H1 (cell line): ENCODE measurements at regions not wholly inside any gene's neighbourhood (a gene's known extent, or its start where the extent isn't known, plus 50 kb on each side); places are given as distances from the start of the nearest gene placed in this dataset.

Experiments used
- CTCF ChIA-PET: fragments of 300-600 bp; sonication (Branson Sonifier 250); formaldehyde crosslinking; loops from one replicate; lab custom pipeline; 2021; ENCODE audit not compliant: partially characterized antibody; lab: Charles Lee
- POLR2A ChIA-PET: fragments of 300-600 bp; sonication (Branson Sonifier 250); formaldehyde crosslinking; loops from one replicate; lab custom pipeline; 2021; ENCODE audit warnings: inconsistent platforms; ENCODE audit not compliant: partially characterized antibody; lab: Charles Lee
- DNase-seq, 2 experiments: peaks; one replicate each; pipeline versions ENCODE4 v3.0.0 to v3.0.0-alpha.2; 2010 to 2022; ENCODE audit warnings: low spot score in 2 of 2, low read depth in 1 of 2, mixed read lengths in 1 of 2
- FAIRE-seq: peaks from 2 replicates; lab custom pipeline; 2011; peaks lifted over from hg19 to GRCh38; lab: Jason Lieb, UNC
- H2AFZ ChIP-seq: 2 replicates; pipeline ENCODE4 v1.8.1; 2012; ENCODE audit warnings: low read length, inconsistent platforms
- H2AK5ac ChIP-seq: 2 replicates; pipeline ENCODE4 v1.6.1; 2013; ENCODE audit warnings: low read depth, low read length
- H2BK120ac ChIP-seq: replicated peaks from 2 replicates; pipeline ENCODE3; 2013; ENCODE audit warnings: low read depth, low read length, inconsistent platforms
- H2BK12ac ChIP-seq: 2 replicates; pipeline ENCODE4 v1.6.1; 2013; ENCODE audit warnings: low read depth, low read length
- H2BK15ac ChIP-seq: 2 replicates; pipeline ENCODE4 v1.6.1; 2013; ENCODE audit warnings: low read length
- H2BK20ac ChIP-seq: 2 replicates; pipeline ENCODE4 v1.6.1; 2013; ENCODE audit warnings: low read length
- H2BK5ac ChIP-seq: 2 replicates; pipeline ENCODE4 v1.6.1; 2013; ENCODE audit warnings: low read depth, low read length
- H3K14ac ChIP-seq: 2 replicates; pipeline ENCODE4 v1.6.1; 2013; ENCODE audit warnings: inconsistent platforms; ENCODE audit not compliant: insufficient read length
- H3K18ac ChIP-seq: 2 replicates; pipeline ENCODE4 v1.6.1; 2013; ENCODE audit warnings: low read length; ENCODE audit errors: extremely low read depth
- H3K23ac ChIP-seq: 2 replicates; pipeline ENCODE4 v1.6.1; 2013; ENCODE audit warnings: inconsistent platforms; ENCODE audit not compliant: insufficient read length
- H3K23me2 ChIP-seq: 2 replicates; pipeline ENCODE4 v1.6.1; 2013; ENCODE audit warnings: low read depth, low read length
- H3K27ac ChIP-seq: 2 replicates; pipeline ENCODE4 v1.6.1; 2011; ENCODE audit warnings: low read depth, low read length, inconsistent platforms
- H3K27me3 ChIP-seq, 4 experiments: replicated peaks in 1 of 4; 1 replicate in 1 of 4; 2 replicates in 3 of 4; pipeline versions ENCODE4 v1.6.1 to v1.8.1; 2011 to 2013; ENCODE audit warnings: low read length in 3 of 4, mild to moderate bottlenecking in 3 of 4, inconsistent platforms in 2 of 4, mixed read lengths in 2 of 4, moderate library complexity in 1 of 4; ENCODE audit not compliant: control insufficient read depth in 3 of 4, insufficient read depth in 3 of 4; ENCODE audit errors: extremely low read depth in 1 of 4
- H3K36me3 ChIP-seq, 4 experiments: 2 replicates each; pipeline versions ENCODE4 v1.6.1 to v1.8.1; 2011 to 2013; ENCODE audit warnings: mild to moderate bottlenecking in 4 of 4, low read length in 3 of 4, moderate library complexity in 2 of 4, control low read depth in 1 of 4, inconsistent platforms in 1 of 4; ENCODE audit not compliant: insufficient read depth in 4 of 4, control insufficient read depth in 2 of 4
- H3K4ac ChIP-seq: replicated peaks from 2 replicates; pipeline ENCODE3; 2013; ENCODE audit warnings: low read length, low read depth, mixed read lengths, inconsistent platforms; ENCODE audit not compliant: insufficient read length
- H3K4me1 ChIP-seq, 4 experiments: replicated peaks in 1 of 4; 1 replicate in 1 of 4; 2 replicates in 3 of 4; pipeline versions ENCODE4 v1.6.1 to v1.8.1; 2011 to 2013; ENCODE audit warnings: low read length in 3 of 4, inconsistent platforms in 2 of 4, mixed read lengths in 1 of 4; ENCODE audit not compliant: insufficient read depth in 4 of 4, control insufficient read depth in 3 of 4
- H3K4me2 ChIP-seq, 2 experiments: 2 replicates each; pipeline versions ENCODE4 v1.6.1 to v1.8.1; 2011 to 2013; ENCODE audit warnings: low read depth in 2 of 2, low read length in 2 of 2, control low read depth in 1 of 2, inconsistent platforms in 1 of 2, mild to moderate bottlenecking in 1 of 2; ENCODE audit not compliant: insufficient read depth in 1 of 2
- H3K4me3 ChIP-seq, 4 experiments: fragments of 200-600, 300-600 bp in 1 of 4; sonication (generic), shearing (Covaris generic), sonication (Bioruptor Twin) in 1 of 4; 2 replicates each; pipeline versions ENCODE4 v1.5.1 to v1.8.1; 2011 to 2016; ENCODE audit warnings: low read length in 4 of 4, low read depth in 3 of 4, control low read depth in 2 of 4, inconsistent platforms in 2 of 4, mild to moderate bottlenecking in 2 of 4, mixed read lengths in 1 of 4, moderate library complexity in 1 of 4; ENCODE audit not compliant: insufficient read depth in 2 of 4; ENCODE audit errors: extremely low read depth in 1 of 4
- H3K56ac ChIP-seq: replicated peaks from 2 replicates; pipeline ENCODE3; 2013; ENCODE audit warnings: low read depth, mild to moderate bottlenecking, mixed read lengths, low read length, inconsistent platforms; ENCODE audit not compliant: insufficient read length
- H3K79me1 ChIP-seq: 2 replicates; pipeline ENCODE4 v1.6.1; 2013; ENCODE audit warnings: low read depth, low read length, control low read depth
- H3K79me2 ChIP-seq, 2 experiments: 2 replicates each; pipeline versions ENCODE4 v1.6.1 to v1.8.1; 2012 to 2013; ENCODE audit warnings: low read length in 2 of 2, mild to moderate bottlenecking in 2 of 2, inconsistent platforms in 1 of 2; ENCODE audit not compliant: insufficient read depth in 2 of 2, control insufficient read depth in 1 of 2
- H3K9ac ChIP-seq, 4 experiments: replicated peaks in 1 of 4; 1 replicate in 1 of 4; 2 replicates in 3 of 4; pipeline versions ENCODE4 v1.6.1 to v1.8.1; 2011 to 2013; ENCODE audit warnings: low read depth in 3 of 4, low read length in 3 of 4, control low read depth in 2 of 4, mild to moderate bottlenecking in 2 of 4, moderate library complexity in 2 of 4, inconsistent platforms in 1 of 4; ENCODE audit errors: extremely low read depth in 1 of 4
- H3K9me3 ChIP-seq, 2 experiments: 2 replicates each; pipeline versions ENCODE4 v1.6.1 to v1.8.1; 2012 to 2013; ENCODE audit warnings: mild to moderate bottlenecking in 2 of 2, moderate library complexity in 2 of 2, control low read depth in 1 of 2, inconsistent platforms in 1 of 2, low read depth in 1 of 2, low read length in 1 of 2, mixed read lengths in 1 of 2; ENCODE audit not compliant: insufficient read depth in 2 of 2
- H4K20me1 ChIP-seq, 2 experiments: replicated peaks in 1 of 2; 2 replicates each; pipeline versions ENCODE3 to v1.8.1; 2011 to 2013; ENCODE audit warnings: inconsistent platforms in 2 of 2, low read length in 2 of 2, mild to moderate bottlenecking in 1 of 2; ENCODE audit not compliant: insufficient read depth in 2 of 2, control insufficient read depth in 1 of 2
- H4K5ac ChIP-seq: 2 replicates; pipeline ENCODE4 v1.6.1; 2013; ENCODE audit warnings: low read length, low read depth, mixed read lengths, inconsistent platforms; ENCODE audit not compliant: insufficient read length
- H4K8ac ChIP-seq: 2 replicates; pipeline ENCODE4 v1.8.0; 2013; ENCODE audit warnings: mild to moderate bottlenecking, moderate library complexity, low read length, inconsistent platforms; ENCODE audit not compliant: insufficient read depth; ENCODE audit errors: extremely low read depth
- H4K91ac ChIP-seq: replicated peaks from 2 replicates; pipeline ENCODE3; 2013; ENCODE audit warnings: low read length, mixed read lengths, inconsistent platforms; ENCODE audit not compliant: insufficient read length
- ASH2L ChIP-seq: fragments of 200-600, 300-600 bp; sonication (generic); IDR thresholded peaks from one replicate; pipeline ENCODE4 v1.7.1; 2017; ENCODE audit warnings: low read length
- CHD2 ChIP-seq: IDR thresholded peaks from 2 replicates; pipeline ENCODE4 v1.6.1; 2012; ENCODE audit warnings: low read length, improper control_type of control experiment
- E2F6 ChIP-seq: IDR thresholded peaks from 2 replicates; pipeline ENCODE4 v1.6.1; 2012; ENCODE audit warnings: inconsistent platforms
- FOSL1 ChIP-seq: IDR thresholded peaks from 2 replicates; pipeline ENCODE4 v1.6.1; 2011; ENCODE audit warnings: mild to moderate bottlenecking, low read depth, low read length, moderate library complexity; ENCODE audit not compliant: insufficient read depth
- KDM5A ChIP-seq: fragments of 200-600 bp; IDR thresholded peaks from 2 replicates; pipeline ENCODE4 v1.7.1; 2012; ENCODE audit warnings: mild to moderate bottlenecking, low read length, inconsistent platforms, mixed read lengths
- NANOG ChIP-seq: IDR thresholded peaks from 2 replicates; pipeline ENCODE4 v1.6.1; 2011; ENCODE audit warnings: low read length, low read depth, mild to moderate bottlenecking, inconsistent platforms; ENCODE audit not compliant: insufficient read depth, poor library complexity, severe bottlenecking
- PHF8 ChIP-seq: fragments of 200-600 bp; sonication (generic); conservative IDR thresholded peaks from 2 replicates; pipeline ENCODE4 v1.7.1; 2012; ENCODE audit warnings: low read depth, mild to moderate bottlenecking, inconsistent platforms, low read length, moderate library complexity
- RBBP5 ChIP-seq: IDR thresholded peaks from 2 replicates; pipeline ENCODE4 v1.7.1; 2012; ENCODE audit warnings: low read depth, mild to moderate bottlenecking, inconsistent platforms, low read length, moderate library complexity, borderline replicate concordance
- SAP30 ChIP-seq: fragments of 300-600 bp; sonication (generic); IDR thresholded peaks from 2 replicates; pipeline ENCODE4 v1.7.1; 2012; ENCODE audit warnings: low read length, moderate library complexity, mild to moderate bottlenecking, inconsistent platforms; ENCODE audit not compliant: insufficient read depth, insufficient replicate concordance
- WGBS, 2 experiments: shearing (Covaris generic) in 1 of 2; methylation state at CpG; one replicate each; pipeline versions ENCODE4 v1.1.6 to v1.1.7; 2013 to 2015; ENCODE audit warnings: low lambda C conversion rate in 2 of 2, mixed read lengths in 2 of 2, inconsistent platforms in 1 of 2, low coverage in 1 of 2, missing lambda C conversion rate in 1 of 2; ENCODE audit not compliant: insufficient replicate concordance in 2 of 2, insufficient coverage in 1 of 2, insufficient read length in 1 of 2; ENCODE audit errors: extremely low coverage in 1 of 2, missing lambda C conversion rate in 1 of 2; 5-methylcytosine and 5-hydroxymethylcytosine counted together

GRCh38 chr2:67977464-67977863 is 85.3 kb downstream of the C1D start:
- no peaks in the 10 kb centered on the region; the same call in 1 of the 2 replicates for H3K23me2 ChIP-seq
- 89% methylated on average over 1 of the region's 1 CpG; no CpG with 5 or more reads in 1 of the 2 experiments for WGBS, 2 experiments
- no peak overlapping the region for H4K8ac ChIP-seq
- no peak overlapping the region for H3K9ac ChIP-seq
- no peak overlapping the region for H3K4me2 ChIP-seq
- H2BK120ac ChIP-seq = no peak overlapping the region
- no peaks in the 10 kb centered on the region for H3K36me3 ChIP-seq
- FAIRE-seq (no peak), DNase-seq (no peak)
- H3K9me3 ChIP-seq = 0 out of 4 replicates have a peak, but pooled peaks cover 5 to 6% of the 10 kb centered on the region in 2 experiments
- no peaks in the 10 kb centered on the region for H3K27me3 ChIP-seq
- H2BK15ac ChIP-seq = no peak overlapping the region
- no peak overlapping the region for H2AFZ ChIP-seq
- no peak overlapping the region for H4K91ac ChIP-seq
- H3K23ac ChIP-seq = no peak overlapping the region
- no peak overlapping the region for H3K18ac ChIP-seq
- no peaks in the 10 kb centered on the region for H3K79me2 ChIP-seq
- no peak overlapping the region for H3K4ac ChIP-seq
- TF ChIP-seq CHD2 = no peak
- TF ChIP-seq NANOG = no peak
- TF ChIP-seq FOSL1 = no peak
- TF ChIP-seq RBBP5 = no peak
- no peak for TF ChIP-seq ASH2L
- no peak for TF ChIP-seq KDM5A
- no peak for TF ChIP-seq PHF8
- TF ChIP-seq E2F6 = no peak
- TF ChIP-seq SAP30 = no peak
- H3K56ac ChIP-seq = no peak overlapping the region
- no peaks in the 10 kb centered on the region for H3K79me1 ChIP-seq
- POLR2A ChIA-PET = no interaction called here
- H2AK5ac ChIP-seq = no peak overlapping the region
- H3K4me1 ChIP-seq = no peaks in the 10 kb centered on the region
- H2BK12ac ChIP-seq = no peak overlapping the region
- H2BK20ac ChIP-seq = no peak overlapping the region
- H2BK5ac ChIP-seq = no peak overlapping the region
- no peak overlapping the region for H3K14ac ChIP-seq
- no peak overlapping the region for H4K5ac ChIP-seq
- no peak overlapping the region for H3K4me3 ChIP-seq
- no peaks in the 10 kb centered on the region for H4K20me1 ChIP-seq
- H3K27ac ChIP-seq = no peak overlapping the region
- CTCF ChIA-PET = interaction anchor here (2.3 kb wide), 1 partner anchor 9 kb away, joined by 8 read pairs; no protein-coding TSS in a partner anchor
